ENCODE measurements at regions not wholly inside any gene's neighbourhood (a gene's known extent, or its start where the extent isn't known, plus 50 kb on each side); places are given as distances from the start of the nearest gene placed in this dataset.

DNA sequence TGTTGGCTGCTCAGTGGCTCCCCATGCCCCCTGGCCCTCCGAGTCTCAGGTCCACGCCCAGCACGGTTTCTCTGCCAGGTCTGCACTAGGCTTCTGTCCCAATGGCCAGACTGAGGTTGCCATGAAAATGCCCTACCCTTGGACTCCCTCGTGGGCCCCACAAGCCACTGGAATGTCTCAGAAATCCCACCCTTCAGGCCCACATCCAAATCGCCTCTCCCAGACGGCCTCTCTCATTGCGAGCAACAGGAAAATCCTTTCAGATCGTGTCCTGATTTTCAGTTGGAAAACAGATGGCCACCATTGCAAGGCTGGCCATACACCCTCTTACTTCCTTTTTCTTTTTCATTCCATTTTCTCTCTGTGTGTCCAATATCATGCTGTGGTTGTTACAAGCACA lies 77.3 kb downstream of the IRF2BPL start:
- Histone ChIP-seq H3K9me3 (ENCODE audit: insufficient read depth, low read length, severe bottlenecking) (no peaks in the 10 kb centered on the region), H3K79me2 (ENCODE audit: insufficient read depth, low read length) (no peaks in the 10 kb centered on the region), H3K9ac (ENCODE audit: low read depth, low read length) (no peak overlapping the region), H3K4me3 (ENCODE audit: low read depth in 1 of 2, low read length in 2 of 2) (no peak overlapping the region), H3K27ac (ENCODE audit: low read length) (no peak overlapping the region), H3K36me3 (ENCODE audit: insufficient read depth, low read length) (no peaks in the 10 kb centered on the region), H4K20me1 (ENCODE audit: insufficient read depth, low read length) (no peaks in the 10 kb centered on the region), H3K4me1 (ENCODE audit: insufficient read depth, low read length) (peaks cover 46% of the 10 kb centered on the region), H3K27me3 (ENCODE audit: insufficient read depth, low read length, poor library complexity) (no peaks in the 10 kb centered on the region), H2AFZ (ENCODE audit: low read depth, low read length) (no peak overlapping the region), H3K4me2 (ENCODE audit: insufficient read depth, low read length) (no peak overlapping the region)
- TF ChIP-seq EZH2 (IDR thresholded peaks at IDR 0.05; ENCODE audit: borderline replicate concordance, low read depth, low read length, severe bottlenecking) = no peak
- TF ChIP-seq, protein P1, sequence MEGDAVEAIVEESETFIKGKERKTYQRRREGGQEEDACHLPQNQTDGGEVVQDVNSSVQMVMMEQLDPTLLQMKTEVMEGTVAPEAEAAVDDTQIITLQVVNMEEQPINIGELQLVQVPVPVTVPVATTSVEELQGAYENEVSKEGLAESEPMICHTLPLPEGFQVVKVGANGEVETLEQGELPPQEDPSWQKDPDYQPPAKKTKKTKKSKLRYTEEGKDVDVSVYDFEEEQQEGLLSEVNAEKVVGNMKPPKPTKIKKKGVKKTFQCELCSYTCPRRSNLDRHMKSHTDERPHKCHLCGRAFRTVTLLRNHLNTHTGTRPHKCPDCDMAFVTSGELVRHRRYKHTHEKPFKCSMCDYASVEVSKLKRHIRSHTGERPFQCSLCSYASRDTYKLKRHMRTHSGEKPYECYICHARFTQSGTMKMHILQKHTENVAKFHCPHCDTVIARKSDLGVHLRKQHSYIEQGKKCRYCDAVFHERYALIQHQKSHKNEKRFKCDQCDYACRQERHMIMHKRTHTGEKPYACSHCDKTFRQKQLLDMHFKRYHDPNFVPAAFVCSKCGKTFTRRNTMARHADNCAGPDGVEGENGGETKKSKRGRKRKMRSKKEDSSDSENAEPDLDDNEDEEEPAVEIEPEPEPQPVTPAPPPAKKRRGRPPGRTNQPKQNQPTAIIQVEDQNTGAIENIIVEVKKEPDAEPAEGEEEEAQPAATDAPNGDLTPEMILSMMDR (IDR thresholded peaks at IDR 0.05; ENCODE audit: borderline replicate concordance, extremely low read depth, low read length, poor library complexity, severe bottlenecking) = no peak
- DNase-seq (no peak), ATAC-seq (ENCODE audit: insufficient read depth, low read depth) (no peak)

DNA sequence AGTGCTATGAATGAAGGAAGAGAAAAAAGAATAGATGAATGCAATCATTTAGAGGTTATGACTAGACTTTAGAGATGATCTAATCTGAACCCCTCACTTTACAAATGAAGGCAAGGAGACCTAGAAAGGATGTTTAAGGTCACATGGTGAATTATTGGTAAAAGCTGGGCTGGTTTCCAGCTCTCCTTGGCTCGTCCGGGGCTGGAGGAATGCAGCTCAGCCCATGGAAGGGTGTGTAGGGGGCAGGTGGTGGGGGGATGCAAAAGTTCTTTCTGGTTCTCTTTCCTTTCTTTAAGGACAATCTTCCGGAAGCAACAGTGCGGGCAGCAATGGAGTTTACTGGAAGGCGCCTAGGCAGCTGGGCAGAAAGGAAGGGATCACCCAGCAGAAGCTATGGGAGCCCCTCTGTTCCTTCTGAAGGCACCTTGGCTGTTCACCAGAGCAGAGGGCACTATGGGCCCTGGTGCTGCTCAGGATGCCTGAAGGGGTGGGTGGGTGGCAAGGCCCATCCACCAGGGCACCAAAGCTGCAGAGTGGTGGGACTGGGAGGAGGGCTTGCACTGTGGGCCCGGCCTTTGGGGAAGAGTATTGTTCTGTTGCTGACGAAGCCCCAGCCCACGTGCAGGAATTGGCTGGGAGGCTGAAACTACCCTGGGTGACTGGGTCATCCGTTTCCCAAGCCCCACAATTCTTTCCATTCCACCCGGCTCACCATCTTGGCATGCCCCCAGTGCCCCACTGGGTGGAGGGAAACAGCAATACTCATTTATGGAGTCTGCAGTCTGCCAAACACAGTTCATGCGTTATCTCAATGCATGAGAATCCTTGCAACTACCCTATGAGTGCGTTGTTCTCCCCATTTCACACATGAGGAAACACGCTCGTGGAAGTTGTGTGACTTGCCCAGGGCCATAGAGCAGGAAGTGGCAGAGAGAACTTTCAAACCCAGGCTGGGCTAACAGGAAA lies 78.2 kb downstream of the IRF2BPL start:
- H3K79me2 ChIP-seq (ENCODE audit: insufficient read depth, low read length) = no peaks in the 10 kb centered on the region
- H3K27me3 ChIP-seq (ENCODE audit: insufficient read depth, low read length, poor library complexity) = no peaks in the 10 kb centered on the region
- no peaks in the 10 kb centered on the region for H4K20me1 ChIP-seq (ENCODE audit: insufficient read depth, low read length)
- H3K4me2 ChIP-seq (ENCODE audit: insufficient read depth, low read length) = no peak overlapping the region
- H3K36me3 ChIP-seq (ENCODE audit: insufficient read depth, low read length) = no peaks in the 10 kb centered on the region
- no peak overlapping the region for H2AFZ ChIP-seq (ENCODE audit: low read depth, low read length)
- peaks cover 37% of the 10 kb centered on the region for H3K4me1 ChIP-seq (ENCODE audit: insufficient read depth, low read length)
- ATAC-seq (ENCODE audit: insufficient read depth, low read depth) = no peak
- TF ChIP-seq EZH2 (IDR thresholded peaks at IDR 0.05; ENCODE audit: borderline replicate concordance, low read depth, low read length, severe bottlenecking) = no peak
- TF ChIP-seq, protein P1 (IDR thresholded peaks at IDR 0.05; ENCODE audit: borderline replicate concordance, extremely low read depth, low read length, poor library complexity, severe bottlenecking) = no peak
- no peak for DNase-seq
- no peak overlapping the region for H3K4me3 ChIP-seq (ENCODE audit: low read depth in 1 of 2, low read length in 2 of 2)
- H3K9ac ChIP-seq (ENCODE audit: low read depth, low read length) = no peak overlapping the region
- no peak overlapping the region for H3K27ac ChIP-seq (ENCODE audit: low read length)
- no peaks in the 10 kb centered on the region for H3K9me3 ChIP-seq (ENCODE audit: insufficient read depth, low read length, severe bottlenecking)

DNA sequence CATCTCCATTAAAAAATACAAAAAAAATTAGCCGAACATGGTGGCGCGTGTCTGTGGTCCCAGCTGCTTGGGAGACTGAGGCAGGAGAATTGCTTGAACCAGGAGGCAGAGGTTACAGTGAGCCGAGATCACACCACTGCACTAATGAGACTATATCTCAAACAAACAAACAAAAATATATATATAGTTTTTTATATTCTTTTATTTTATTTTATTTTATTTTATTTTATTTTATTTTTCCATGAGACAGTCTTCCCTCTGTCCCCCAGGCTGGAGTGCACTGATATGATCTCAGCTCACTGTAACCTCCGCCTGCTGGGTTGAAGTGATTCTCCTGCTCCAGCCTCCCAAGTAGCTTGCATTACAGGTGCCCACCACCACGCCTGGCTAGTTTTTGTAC lies 79.5 kb downstream of the IRF2BPL start:
- H3K27ac ChIP-seq (ENCODE audit: low read length) = no peak overlapping the region
- no peak for DNase-seq
- no peak overlapping the region for H2AFZ ChIP-seq (ENCODE audit: low read depth, low read length)
- peaks cover 29% of the 10 kb centered on the region for H3K4me1 ChIP-seq (ENCODE audit: insufficient read depth, low read length)
- H3K4me3 ChIP-seq (ENCODE audit: low read depth in 1 of 2, low read length in 2 of 2) = no peak overlapping the region
- TF ChIP-seq, protein P1 (IDR thresholded peaks at IDR 0.05; ENCODE audit: borderline replicate concordance, extremely low read depth, low read length, poor library complexity, severe bottlenecking) = no peak
- no peak for TF ChIP-seq EZH2 (IDR thresholded peaks at IDR 0.05; ENCODE audit: borderline replicate concordance, low read depth, low read length, severe bottlenecking)
- H4K20me1 ChIP-seq (ENCODE audit: insufficient read depth, low read length) = no peaks in the 10 kb centered on the region
- no peak overlapping the region for H3K4me2 ChIP-seq (ENCODE audit: insufficient read depth, low read length)
- H3K27me3 ChIP-seq (ENCODE audit: insufficient read depth, low read length, poor library complexity) = no peaks in the 10 kb centered on the region
- no peak overlapping the region for H3K9ac ChIP-seq (ENCODE audit: low read depth, low read length)
- no peak for ATAC-seq (ENCODE audit: insufficient read depth, low read depth)
- no peaks in the 10 kb centered on the region for H3K9me3 ChIP-seq (ENCODE audit: insufficient read depth, low read length, severe bottlenecking)
- no peaks in the 10 kb centered on the region for H3K79me2 ChIP-seq (ENCODE audit: insufficient read depth, low read length)
- H3K36me3 ChIP-seq (ENCODE audit: insufficient read depth, low read length) = no peaks in the 10 kb centered on the region

Measured in DND-41 (cell line).